Vagina (tissue), 2 donors: ENCODE measurements at regions not wholly inside any gene's neighbourhood (a gene's known extent, or its start where the extent isn't known, plus 50 kb on each side); places are given as distances from the start of the nearest gene placed in this dataset.
"Not testable (repeated sequence)": the region's sequence is repeated elsewhere in the genome, so short reads cannot be mapped to it uniquely, and the experiment has no call there.

Experiments
- DNase-seq, 2 donors: peaks; one replicate each; pipeline ENCODE4 v3.0.0-alpha.2; 2017; ENCODE audit errors: extremely low spot score in 2 of 2
- H3K27ac ChIP-seq: fragments of 200-600 bp; sonication (generic); one replicate; pipeline ENCODE4 v1.5.1; 2019
- H3K27me3 ChIP-seq: fragments of 200-600 bp; sonication (generic); one replicate; pipeline ENCODE4 v1.5.1; 2019
- H3K36me3 ChIP-seq, 2 donors: fragments of 200-600 bp; sonication (generic); one replicate each; pipeline ENCODE4 v1.5.1; 2017 to 2019
- H3K4me1 ChIP-seq: fragments of 200-600 bp; sonication (generic); one replicate; pipeline ENCODE4 v1.5.1; 2019
- H3K4me3 ChIP-seq, 2 donors: fragments of 200-600 bp; sonication (generic); 1 replicate in 1 of 2; 2 replicates in 1 of 2; pipeline ENCODE4 v1.5.1; 2016 to 2019
- H3K9me3 ChIP-seq: fragments of 200-600 bp; sonication (generic); one replicate; pipeline ENCODE4 v1.5.1; 2019
- POLR2A ChIP-seq, 2 donors: fragments of 450-650 bp; IDR thresholded peaks; one replicate each; pipeline ENCODE4 v1.6.1; 2017; ENCODE audit warnings: antibody characterized with exemption in 2 of 2, mild to moderate bottlenecking in 2 of 2, moderate library complexity in 2 of 2
- POLR2AphosphoS5 ChIP-seq, 2 donors: sonication (generic); formaldehyde crosslinking; IDR thresholded peaks; one replicate each; pipeline ENCODE4 v1.9.0; 2017; ENCODE audit warnings: antibody characterized with exemption in 2 of 2, mild to moderate bottlenecking in 2 of 2, low read depth in 1 of 2; ENCODE audit not compliant: insufficient read depth in 1 of 2
- intact Hi-C: fragments of 100-400 bp; cut with DNase I; formaldehyde crosslinking; loops from one replicate; pipeline ENCODE4 v1.15.1; 2023
- TF ChIP-seq, protein P1 (sequence below), 3 experiments: fragments of 450-650 bp in 2 of 3; fragments of 200-600 bp in 1 of 3; sonication (generic) in 1 of 3; IDR thresholded peaks; one replicate each; pipeline ENCODE4 v1.5.1; 2017 to 2019; ENCODE audit warnings: antibody characterized with exemption in 3 of 3, mild to moderate bottlenecking in 2 of 3, moderate library complexity in 2 of 3

DNA sequence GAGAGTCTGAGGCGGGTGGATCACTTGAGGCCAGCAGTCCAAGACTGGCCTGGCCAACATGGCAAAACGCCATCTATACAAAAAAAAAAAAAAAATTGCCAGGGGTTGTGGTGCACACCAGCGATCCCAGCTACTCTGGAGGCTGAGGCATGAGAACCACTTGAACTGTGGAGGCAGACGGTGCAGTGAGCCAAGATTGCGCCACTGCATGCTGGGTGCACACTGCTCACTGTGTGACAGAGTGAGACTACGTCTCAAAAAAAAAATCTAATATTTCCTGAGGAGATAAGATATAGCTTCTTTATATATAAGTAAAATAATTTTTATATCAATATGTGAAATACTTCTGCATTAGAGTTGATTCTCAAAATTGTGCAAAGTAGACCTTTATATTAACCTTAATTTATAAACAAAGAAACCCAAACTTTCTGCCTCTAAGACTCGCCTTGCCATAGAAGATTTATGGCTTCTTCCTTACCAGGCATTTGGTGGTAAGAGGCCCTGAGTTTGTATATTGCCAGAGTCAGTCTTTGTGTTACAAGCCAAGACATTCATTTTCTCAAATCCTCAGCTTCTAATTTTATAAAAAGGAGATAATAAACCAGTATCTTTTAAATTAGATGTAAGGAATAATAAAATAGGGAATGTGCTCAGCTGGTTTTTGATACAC, 1226.7 kb downstream of the FLRT2 start:
- intact Hi-C loops: no loop called here
- no peak overlapping the region for H3K27ac ChIP-seq
- H3K4me3 ChIP-seq: no peak overlapping the region
- no peaks in the 10 kb centered on the region for H3K27me3 ChIP-seq
- H3K9me3 ChIP-seq: no peaks in the 10 kb centered on the region
- no peaks in the 10 kb centered on the region for H3K36me3 ChIP-seq
- no peaks in the 10 kb centered on the region for H3K4me1 ChIP-seq
- TF ChIP-seq POLR2A (IDR thresholded peaks at IDR 0.05): no peak
- TF ChIP-seq POLR2AphosphoS5 (IDR thresholded peaks at IDR 0.05; ENCODE audit: insufficient read depth in 1 of 2, low read depth in 1 of 2): no peak
- TF ChIP-seq, protein P1, sequence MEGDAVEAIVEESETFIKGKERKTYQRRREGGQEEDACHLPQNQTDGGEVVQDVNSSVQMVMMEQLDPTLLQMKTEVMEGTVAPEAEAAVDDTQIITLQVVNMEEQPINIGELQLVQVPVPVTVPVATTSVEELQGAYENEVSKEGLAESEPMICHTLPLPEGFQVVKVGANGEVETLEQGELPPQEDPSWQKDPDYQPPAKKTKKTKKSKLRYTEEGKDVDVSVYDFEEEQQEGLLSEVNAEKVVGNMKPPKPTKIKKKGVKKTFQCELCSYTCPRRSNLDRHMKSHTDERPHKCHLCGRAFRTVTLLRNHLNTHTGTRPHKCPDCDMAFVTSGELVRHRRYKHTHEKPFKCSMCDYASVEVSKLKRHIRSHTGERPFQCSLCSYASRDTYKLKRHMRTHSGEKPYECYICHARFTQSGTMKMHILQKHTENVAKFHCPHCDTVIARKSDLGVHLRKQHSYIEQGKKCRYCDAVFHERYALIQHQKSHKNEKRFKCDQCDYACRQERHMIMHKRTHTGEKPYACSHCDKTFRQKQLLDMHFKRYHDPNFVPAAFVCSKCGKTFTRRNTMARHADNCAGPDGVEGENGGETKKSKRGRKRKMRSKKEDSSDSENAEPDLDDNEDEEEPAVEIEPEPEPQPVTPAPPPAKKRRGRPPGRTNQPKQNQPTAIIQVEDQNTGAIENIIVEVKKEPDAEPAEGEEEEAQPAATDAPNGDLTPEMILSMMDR (IDR thresholded peaks at IDR 0.05): no peak
- no peak for DNase-seq

DNA sequence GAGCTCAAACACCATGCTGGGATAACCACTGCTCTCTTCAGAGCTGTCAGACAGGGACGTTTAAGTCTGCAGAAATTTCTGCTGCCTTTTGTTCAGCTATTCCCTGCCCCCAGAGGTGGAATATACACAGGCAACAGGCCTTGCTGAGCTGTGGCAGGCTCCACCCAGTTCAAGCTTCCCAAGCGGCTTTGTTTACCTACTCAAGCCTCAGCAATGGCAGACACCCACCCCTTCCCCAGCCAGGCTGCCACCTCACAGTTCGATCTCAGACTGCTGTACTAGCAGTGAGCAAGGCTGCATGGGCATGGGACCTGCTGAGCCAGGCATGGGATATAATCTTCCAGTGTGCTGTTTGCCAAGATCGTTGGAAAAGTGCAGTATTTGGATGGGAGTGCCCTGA, 1220.5 kb downstream of the FLRT2 start:
- DNase-seq, H3K36me3 ChIP-seq, H3K9me3 ChIP-seq, H3K4me1 ChIP-seq, intact Hi-C loops, H3K27ac ChIP-seq, H3K27me3 ChIP-seq, H3K4me3 ChIP-seq: not testable (repeated sequence)

DNA sequence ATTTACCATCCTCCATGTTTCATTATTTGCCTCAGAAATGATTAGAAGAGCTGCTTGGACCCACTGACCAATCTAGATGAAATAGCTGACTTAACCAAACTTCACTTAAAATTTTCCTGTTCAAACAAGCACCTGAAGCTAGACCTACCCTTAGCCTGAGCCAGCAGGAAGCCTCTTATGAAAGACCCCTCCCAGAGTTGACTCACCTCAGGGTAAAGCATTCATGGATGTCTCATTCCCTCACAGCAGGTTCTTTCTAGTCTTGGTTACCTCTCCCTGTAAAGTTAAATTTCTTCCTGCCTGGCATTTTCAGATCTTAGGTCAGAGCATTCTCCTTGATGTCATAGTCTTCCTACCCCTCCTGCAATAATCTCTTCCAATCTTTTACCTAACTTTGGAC, 1209.8 kb downstream of the FLRT2 start:
- no peaks in the 10 kb centered on the region for H3K9me3 ChIP-seq
- no peak overlapping the region for H3K27ac ChIP-seq
- TF ChIP-seq POLR2A (IDR thresholded peaks at IDR 0.05) (no peak), POLR2AphosphoS5 (IDR thresholded peaks at IDR 0.05; ENCODE audit: insufficient read depth in 1 of 2, low read depth in 1 of 2) (no peak)
- TF ChIP-seq, protein P1 (IDR thresholded peaks at IDR 0.05): no peak
- DNase-seq: no peak
- no peaks in the 10 kb centered on the region for H3K27me3 ChIP-seq
- H3K36me3 ChIP-seq: no peaks in the 10 kb centered on the region
- intact Hi-C loops: no loop called here
- no peak overlapping the region for H3K4me3 ChIP-seq
- no peaks in the 10 kb centered on the region for H3K4me1 ChIP-seq

DNA sequence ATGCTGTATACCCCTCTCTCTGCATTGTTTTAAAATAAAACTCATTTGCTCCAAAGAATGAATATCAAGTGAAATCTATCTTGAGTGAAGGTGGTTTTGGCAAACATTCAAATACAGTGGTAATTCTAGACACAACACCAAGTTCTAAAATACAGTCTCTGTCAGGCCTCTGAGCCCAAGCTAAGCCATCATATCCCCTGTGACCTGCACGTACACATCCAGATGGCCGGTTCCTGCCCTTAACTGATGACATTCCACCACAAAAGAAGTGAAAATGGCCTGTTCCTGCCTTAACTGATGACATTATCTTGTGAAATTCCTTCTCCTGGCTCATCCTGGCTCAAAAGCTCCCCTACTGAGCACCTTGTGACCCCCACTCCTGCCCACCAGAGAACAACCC, 1201.5 kb downstream of the FLRT2 start:
- H3K27me3 ChIP-seq, H3K4me3 ChIP-seq, H3K4me1 ChIP-seq, intact Hi-C loops, H3K36me3 ChIP-seq, H3K9me3 ChIP-seq, H3K27ac ChIP-seq, DNase-seq: not testable (repeated sequence)

DNA sequence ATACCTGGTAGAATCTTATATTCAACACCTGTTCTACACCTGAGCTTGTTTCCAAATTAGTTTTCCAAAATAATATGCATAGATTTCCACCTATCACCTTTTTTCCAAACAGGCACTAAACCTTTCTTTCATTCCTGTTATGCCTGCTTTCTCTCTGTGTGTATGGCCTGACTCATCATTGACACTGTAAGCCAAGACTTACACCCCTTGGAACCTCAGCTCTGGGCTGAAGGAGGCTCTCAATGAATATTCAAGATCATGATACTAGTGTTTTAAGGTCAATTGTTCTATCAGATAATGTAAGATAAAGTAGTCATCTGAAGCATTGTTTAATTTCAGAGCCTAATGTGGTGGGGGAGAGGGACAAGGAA, 1193.3 kb downstream of the FLRT2 start:
- DNase-seq: no peak
- no peaks in the 10 kb centered on the region for H3K4me1 ChIP-seq
- TF ChIP-seq POLR2A (IDR thresholded peaks at IDR 0.05) (no peak), POLR2AphosphoS5 (IDR thresholded peaks at IDR 0.05; ENCODE audit: insufficient read depth in 1 of 2, low read depth in 1 of 2) (no peak)
- TF ChIP-seq, protein P1 (IDR thresholded peaks at IDR 0.05): no peak
- H3K27ac ChIP-seq: no peak overlapping the region
- H3K9me3 ChIP-seq: no peaks in the 10 kb centered on the region
- no peaks in the 10 kb centered on the region for H3K36me3 ChIP-seq
- intact Hi-C loops: no loop called here
- no peak overlapping the region for H3K4me3 ChIP-seq
- H3K27me3 ChIP-seq: no peaks in the 10 kb centered on the region

DNA sequence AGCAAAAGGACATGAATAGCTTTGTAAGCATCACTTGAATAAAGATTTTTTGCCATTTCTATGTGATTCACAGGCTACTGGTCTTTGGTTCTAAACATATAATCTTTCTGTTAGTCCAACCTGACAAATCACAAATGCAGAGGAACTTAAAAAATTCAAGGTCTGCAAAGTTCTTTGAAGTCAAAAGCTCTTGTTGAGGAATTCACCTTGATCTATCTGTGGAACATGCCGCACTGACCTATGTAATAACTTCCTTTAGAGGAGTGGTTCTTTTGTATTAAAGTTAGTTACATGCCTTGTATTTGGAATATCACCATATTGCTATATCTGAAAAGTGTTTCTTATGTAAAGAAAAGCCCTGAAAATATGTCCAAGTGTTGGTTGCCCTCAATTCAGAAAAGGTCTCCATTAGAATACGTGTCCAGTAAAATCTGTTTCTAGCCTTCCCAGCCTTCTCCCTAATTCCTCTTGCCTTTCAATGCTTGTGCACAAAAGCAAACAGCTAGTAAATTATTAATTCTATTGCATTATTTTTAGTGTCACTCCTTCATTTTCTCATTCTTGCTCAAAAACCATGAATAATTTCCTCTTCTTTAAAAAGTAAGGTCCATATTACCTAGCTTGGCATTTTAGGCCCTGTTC, 1192.8 kb downstream of the FLRT2 start:
- no peaks in the 10 kb centered on the region for H3K27me3 ChIP-seq
- TF ChIP-seq POLR2AphosphoS5 (IDR thresholded peaks at IDR 0.05; ENCODE audit: insufficient read depth in 1 of 2, low read depth in 1 of 2) (no peak), POLR2A (IDR thresholded peaks at IDR 0.05) (no peak)
- TF ChIP-seq, protein P1 (IDR thresholded peaks at IDR 0.05): no peak
- no peaks in the 10 kb centered on the region for H3K36me3 ChIP-seq
- H3K9me3 ChIP-seq: no peaks in the 10 kb centered on the region
- no peaks in the 10 kb centered on the region for H3K4me1 ChIP-seq
- H3K4me3 ChIP-seq: no peak overlapping the region
- no peak for DNase-seq
- no peak overlapping the region for H3K27ac ChIP-seq
- intact Hi-C loops: no loop called here
